ENCODE measurements at regions not wholly inside any gene's neighbourhood (a gene's known extent, or its start where the extent isn't known, plus 50 kb on each side); places are given as distances from the start of the nearest gene placed in this dataset.

- H3K36me3 Mint-ChIP-seq = no peaks in the 10 kb centered on the region
- ChIA-PET POLR2A (no interaction called here), CTCF (no interaction called here)
- H3K27ac Mint-ChIP-seq = no peak overlapping the region
- no peak overlapping the region for H3K27ac ChIP-seq (ENCODE audit: low read length)
- H3K4me1 ChIP-seq (ENCODE audit: control insufficient read depth in 1 of 2, extremely low read depth in 1 of 2, insufficient read depth in 2 of 2, low read length in 2 of 2) = no peaks in the 10 kb centered on the region
- ATAC-seq (replicated peaks in 1 of 4) = no peak
- H3K4me1 Mint-ChIP-seq = no peaks in the 10 kb centered on the region
- H3K4me3 Mint-ChIP-seq = no peak overlapping the region
- H3K36me3 ChIP-seq (ENCODE audit: control insufficient read depth in 2 of 2, extremely low read depth in 1 of 2, insufficient read depth in 1 of 2, low read length in 1 of 2) = no peaks in the 10 kb centered on the region
- H3K4me3 ChIP-seq (ENCODE audit: control insufficient read depth in 1 of 2, extremely low read depth in 1 of 2, low read length in 1 of 2) = no peak overlapping the region
- H3K9me3 ChIP-seq = no peaks in the 10 kb centered on the region
- DNase-seq = no peak
- H3K27me3 Mint-ChIP-seq = no peaks in the 10 kb centered on the region
- no CpG with 5 or more reads among the region's 1 CpG for WGBS (ENCODE audit: insufficient coverage)
- peaks cover 0 to 2% (median 0%) of the 10 kb centered on the region in 3 donors for H3K9me3 Mint-ChIP-seq
- H3K27me3 ChIP-seq (replicated peaks in 1 of 2; ENCODE audit: control insufficient read depth in 2 of 2, extremely low read depth in 1 of 2, insufficient read depth in 2 of 2, low read length in 1 of 2) = no peaks in the 10 kb centered on the region
Measured at GRCh38 chr12:97385121-97385520, 77.5 kb upstream of the RMST start.

GRCh38 chr12:97386133-97386581 lies 76.4 kb upstream of the RMST start:
- no peak for ATAC-seq (replicated peaks in 1 of 4)
- Histone ChIP-seq H3K27me3 (replicated peaks in 1 of 2; ENCODE audit: control insufficient read depth in 2 of 2, extremely low read depth in 1 of 2, insufficient read depth in 2 of 2, low read length in 1 of 2) (no peaks in the 10 kb centered on the region), H3K36me3 (ENCODE audit: control insufficient read depth in 2 of 2, extremely low read depth in 1 of 2, insufficient read depth in 1 of 2, low read length in 1 of 2) (no peaks in the 10 kb centered on the region), H3K4me3 (ENCODE audit: control insufficient read depth in 1 of 2, extremely low read depth in 1 of 2, low read length in 1 of 2) (no peak overlapping the region), H3K9me3 (no peaks in the 10 kb centered on the region), H3K27ac (ENCODE audit: low read length) (no peak overlapping the region), H3K4me1 (ENCODE audit: control insufficient read depth in 1 of 2, extremely low read depth in 1 of 2, insufficient read depth in 2 of 2, low read length in 2 of 2) (no peaks in the 10 kb centered on the region)
- DNase-seq = no peak
- peaks cover 0 to 2% of the 10 kb centered on the region in 2 donors for H3K27me3 Mint-ChIP-seq
- WGBS (ENCODE audit: insufficient coverage) = 91% methylated on average over 4 of the region's 5 CpGs
- no peak overlapping the region for H3K27ac Mint-ChIP-seq
- H3K4me1 Mint-ChIP-seq = no peaks in the 10 kb centered on the region
- peaks cover 0 to 2% (median 0%) of the 10 kb centered on the region in 3 donors for H3K9me3 Mint-ChIP-seq
- no peak overlapping the region for H3K4me3 Mint-ChIP-seq
- POLR2A ChIA-PET = no interaction called here
- no peaks in the 10 kb centered on the region for H3K36me3 Mint-ChIP-seq
- CTCF ChIA-PET = no interaction called here

GRCh38 chr12:97387844-97388243 lies 74.8 kb upstream of the RMST start:
- ChIA-PET POLR2A (no interaction called here), CTCF (no interaction called here)
- Histone ChIP-seq H3K27me3 (replicated peaks in 1 of 2; ENCODE audit: control insufficient read depth in 2 of 2, extremely low read depth in 1 of 2, insufficient read depth in 2 of 2, low read length in 1 of 2) (no peaks in the 10 kb centered on the region), H3K27ac (ENCODE audit: low read length) (no peak overlapping the region), H3K4me3 (ENCODE audit: control insufficient read depth in 1 of 2, extremely low read depth in 1 of 2, low read length in 1 of 2) (no peak overlapping the region), H3K4me1 (ENCODE audit: control insufficient read depth in 1 of 2, extremely low read depth in 1 of 2, insufficient read depth in 2 of 2, low read length in 2 of 2) (no peaks in the 10 kb centered on the region), H3K9me3 (no peaks in the 10 kb centered on the region), H3K36me3 (ENCODE audit: control insufficient read depth in 2 of 2, extremely low read depth in 1 of 2, insufficient read depth in 1 of 2, low read length in 1 of 2) (no peaks in the 10 kb centered on the region)
- 38% methylated on average over 2 of the region's 2 CpGs for WGBS (ENCODE audit: insufficient coverage)
- no peak for DNase-seq
- no peaks in the 10 kb centered on the region for H3K9me3 Mint-ChIP-seq
- H3K27me3 Mint-ChIP-seq = peaks cover 0 to 4% of the 10 kb centered on the region in 2 donors
- H3K4me3 Mint-ChIP-seq = no peak overlapping the region
- no peak for ATAC-seq (replicated peaks in 1 of 4)
- no peak overlapping the region for H3K27ac Mint-ChIP-seq
- no peaks in the 10 kb centered on the region for H3K4me1 Mint-ChIP-seq
- H3K36me3 Mint-ChIP-seq = no peaks in the 10 kb centered on the region

GRCh38 chr12:97394657-97395056 lies 67.9 kb upstream of the RMST start:
- ChIA-PET POLR2A (interaction anchor here in 1 of 2 donors (0.5 kb wide), 1 partner anchor 17 kb away, joined by 4 read pairs; no protein-coding TSS in a partner anchor), CTCF (no interaction called here)
- no peak overlapping the region for H3K27ac Mint-ChIP-seq
- 69% methylated on average over 2 of the region's 3 CpGs for WGBS (ENCODE audit: insufficient coverage)
- DNase-seq = no peak
- H3K9me3 Mint-ChIP-seq = no peaks in the 10 kb centered on the region
- Histone ChIP-seq H3K4me1 (ENCODE audit: control insufficient read depth in 1 of 2, extremely low read depth in 1 of 2, insufficient read depth in 2 of 2, low read length in 2 of 2) (no peaks in the 10 kb centered on the region), H3K9me3 (no peaks in the 10 kb centered on the region), H3K36me3 (ENCODE audit: control insufficient read depth in 2 of 2, extremely low read depth in 1 of 2, insufficient read depth in 1 of 2, low read length in 1 of 2) (no peaks in the 10 kb centered on the region), H3K27me3 (replicated peaks in 1 of 2; ENCODE audit: control insufficient read depth in 2 of 2, extremely low read depth in 1 of 2, insufficient read depth in 2 of 2, low read length in 1 of 2) (peaks cover 0 to 4% of the 10 kb centered on the region in 2 experiments), H3K4me3 (ENCODE audit: control insufficient read depth in 1 of 2, extremely low read depth in 1 of 2, low read length in 1 of 2) (no peak overlapping the region), H3K27ac (ENCODE audit: low read length) (no peak overlapping the region)
- H3K4me1 Mint-ChIP-seq = no peaks in the 10 kb centered on the region
- no peak for ATAC-seq (replicated peaks in 1 of 4)
- no peaks in the 10 kb centered on the region for H3K36me3 Mint-ChIP-seq
- no peak overlapping the region for H3K4me3 Mint-ChIP-seq
- peaks cover 0 to 4% of the 10 kb centered on the region in 2 donors for H3K27me3 Mint-ChIP-seq

GRCh38 chr12:97397008-97397407 lies 65.6 kb upstream of the RMST start:
- Histone ChIP-seq H3K4me1 (ENCODE audit: control insufficient read depth in 1 of 2, extremely low read depth in 1 of 2, insufficient read depth in 2 of 2, low read length in 2 of 2) (no peaks in the 10 kb centered on the region), H3K27me3 (replicated peaks in 1 of 2; ENCODE audit: control insufficient read depth in 2 of 2, extremely low read depth in 1 of 2, insufficient read depth in 2 of 2, low read length in 1 of 2) (peaks cover 0 to 4% of the 10 kb centered on the region in 2 experiments), H3K36me3 (ENCODE audit: control insufficient read depth in 2 of 2, extremely low read depth in 1 of 2, insufficient read depth in 1 of 2, low read length in 1 of 2) (no peaks in the 10 kb centered on the region), H3K4me3 (ENCODE audit: control insufficient read depth in 1 of 2, extremely low read depth in 1 of 2, low read length in 1 of 2) (no peak overlapping the region), H3K9me3 (no peaks in the 10 kb centered on the region), H3K27ac (ENCODE audit: low read length) (no peak overlapping the region)
- H3K4me3 Mint-ChIP-seq = no peak overlapping the region
- CTCF ChIA-PET = no interaction called here
- no peak for DNase-seq
- POLR2A ChIA-PET = no interaction called here
- H3K4me1 Mint-ChIP-seq = no peaks in the 10 kb centered on the region
- ATAC-seq (replicated peaks in 1 of 4) = no peak
- H3K27ac Mint-ChIP-seq = no peak overlapping the region
- WGBS (ENCODE audit: insufficient coverage) = no CpG with 5 or more reads among the region's 4 CpGs
- no peaks in the 10 kb centered on the region for H3K27me3 Mint-ChIP-seq
- no peaks in the 10 kb centered on the region for H3K36me3 Mint-ChIP-seq
- no peaks in the 10 kb centered on the region for H3K9me3 Mint-ChIP-seq

GRCh38 chr12:97398704-97399103 lies 63.9 kb upstream of the RMST start:
- no peak for ATAC-seq (replicated peaks in 1 of 4)
- CTCF ChIA-PET = no interaction called here
- H3K9me3 Mint-ChIP-seq = no peaks in the 10 kb centered on the region

GRCh38 chr12:97404093-97404492 lies 58.5 kb upstream of the RMST start:
- H3K4me3 Mint-ChIP-seq = no peak overlapping the region
- no peak for ATAC-seq (replicated peaks in 1 of 4)

More at GRCh38 chr12:97398704-97399103, 63.9 kb upstream of the RMST start:
- H3K36me3 Mint-ChIP-seq = no peaks in the 10 kb centered on the region
- Histone ChIP-seq H3K27me3 (replicated peaks in 1 of 2; ENCODE audit: control insufficient read depth in 2 of 2, extremely low read depth in 1 of 2, insufficient read depth in 2 of 2, low read length in 1 of 2) (peaks cover 0 to 4% of the 10 kb centered on the region in 2 experiments), H3K27ac (ENCODE audit: low read length) (no peak overlapping the region), H3K36me3 (ENCODE audit: control insufficient read depth in 2 of 2, extremely low read depth in 1 of 2, insufficient read depth in 1 of 2, low read length in 1 of 2) (no peaks in the 10 kb centered on the region), H3K4me3 (ENCODE audit: control insufficient read depth in 1 of 2, extremely low read depth in 1 of 2, low read length in 1 of 2) (no peak overlapping the region), H3K4me1 (ENCODE audit: control insufficient read depth in 1 of 2, extremely low read depth in 1 of 2, insufficient read depth in 2 of 2, low read length in 2 of 2) (no peaks in the 10 kb centered on the region), H3K9me3 (no peaks in the 10 kb centered on the region)
- no peak overlapping the region for H3K4me3 Mint-ChIP-seq
- no peaks in the 10 kb centered on the region for H3K27me3 Mint-ChIP-seq
- no CpG with 5 or more reads among the region's 4 CpGs for WGBS (ENCODE audit: insufficient coverage)
- no peak overlapping the region for H3K27ac Mint-ChIP-seq
- POLR2A ChIA-PET = interaction anchor here in 1 of 2 donors (0.6 kb wide), 1 partner anchor 58 kb away, joined by 3 read pairs; no protein-coding TSS in a partner anchor
- no peak for DNase-seq
- no peaks in the 10 kb centered on the region for H3K4me1 Mint-ChIP-seq

More at GRCh38 chr12:97404093-97404492, 58.5 kb upstream of the RMST start:
- POLR2A ChIA-PET = no interaction called here
- CTCF ChIA-PET = interaction anchor here in 1 of 2 donors (0.6 kb wide), 1 partner anchor 80 kb away, joined by 5 read pairs; no protein-coding TSS in a partner anchor
- Histone ChIP-seq H3K36me3 (ENCODE audit: control insufficient read depth in 2 of 2, extremely low read depth in 1 of 2, insufficient read depth in 1 of 2, low read length in 1 of 2) (no peaks in the 10 kb centered on the region), H3K9me3 (no peaks in the 10 kb centered on the region), H3K4me1 (ENCODE audit: control insufficient read depth in 1 of 2, extremely low read depth in 1 of 2, insufficient read depth in 2 of 2, low read length in 2 of 2) (no peaks in the 10 kb centered on the region), H3K4me3 (ENCODE audit: control insufficient read depth in 1 of 2, extremely low read depth in 1 of 2, low read length in 1 of 2) (no peak overlapping the region), H3K27ac (ENCODE audit: low read length) (no peak overlapping the region), H3K27me3 (replicated peaks in 1 of 2; ENCODE audit: control insufficient read depth in 2 of 2, extremely low read depth in 1 of 2, insufficient read depth in 2 of 2, low read length in 1 of 2) (no peaks in the 10 kb centered on the region)
- DNase-seq = no peak
- H3K27ac Mint-ChIP-seq = no peak overlapping the region
- H3K36me3 Mint-ChIP-seq = no peaks in the 10 kb centered on the region
- no peaks in the 10 kb centered on the region for H3K9me3 Mint-ChIP-seq
- H3K4me1 Mint-ChIP-seq = no peaks in the 10 kb centered on the region
- no CpG with 5 or more reads among the region's 1 CpG for WGBS (ENCODE audit: insufficient coverage)
- H3K27me3 Mint-ChIP-seq = no peaks in the 10 kb centered on the region

Data from T-cell (primary cell).